WERI-Rb-1 (cell line): ENCODE measurements at regions not wholly inside any gene's neighbourhood (a gene's known extent, or its start where the extent isn't known, plus 50 kb on each side); places are given as distances from the start of the nearest gene placed in this dataset.

Source experiments
- DNase-seq: peaks from one replicate; pipeline ENCODE4 v3.0.0-alpha.2; 2020
- H3K27ac ChIP-seq: fragments of 250-450 bp; sonication (Bioruptor Pico); 2 replicates; pipeline ENCODE4 v1.5.1; 2020; ENCODE audit warnings: mild to moderate bottlenecking, moderate library complexity
- H3K27me3 ChIP-seq: fragments of 250-450 bp; sonication (Bioruptor Pico); 2 replicates; pipeline ENCODE4 v1.5.1; 2021; ENCODE audit warnings: mild to moderate bottlenecking, low read depth, moderate library complexity; ENCODE audit not compliant: insufficient read depth, severe bottlenecking
- H3K36me3 ChIP-seq: fragments of 250-450 bp; sonication (Bioruptor Pico); 2 replicates; pipeline ENCODE4 v1.5.1; 2020; ENCODE audit warnings: mild to moderate bottlenecking, moderate library complexity
- H3K4me3 ChIP-seq: 2 replicates; pipeline ENCODE4 v1.5.1; 2011; ENCODE audit warnings: low read depth, mild to moderate bottlenecking, control low read depth, low read length
- H3K9me3 ChIP-seq: fragments of 250-450 bp; sonication (Bioruptor Pico); 2 replicates; pipeline ENCODE4 v1.5.1; 2021; ENCODE audit warnings: mild to moderate bottlenecking, moderate library complexity; ENCODE audit not compliant: severe bottlenecking
- CTCF ChIP-seq: IDR thresholded peaks from 2 replicates; pipeline ENCODE4 v1.5.1; 2011; ENCODE audit warnings: low read depth, mild to moderate bottlenecking, control low read depth, inconsistent platforms, low read length

DNA sequence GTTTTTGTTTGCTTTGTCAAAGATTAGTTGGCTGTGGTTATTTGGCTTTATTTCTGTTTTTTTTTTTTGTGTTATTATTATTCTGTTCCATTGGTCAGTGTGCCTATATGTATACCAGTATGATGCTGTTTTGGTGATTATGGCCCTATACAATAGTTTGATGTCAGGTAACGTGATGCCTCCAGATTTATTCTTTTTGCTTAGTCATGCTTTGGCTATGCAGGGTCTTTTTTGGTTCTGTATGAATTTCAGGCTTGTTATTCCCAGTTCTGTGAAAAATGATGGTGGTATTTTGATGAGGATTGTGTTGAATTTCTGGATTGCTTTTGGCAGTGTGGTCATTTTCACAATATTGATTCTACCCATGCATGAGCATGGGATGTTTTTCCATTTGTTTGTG, 312.8 kb downstream of the TAF11L14 start:
- H3K36me3 ChIP-seq = no peaks in the 10 kb centered on the region
- no peak overlapping the region for H3K27ac ChIP-seq
- no peaks in the 10 kb centered on the region for H3K9me3 ChIP-seq
- DNase-seq = no peak
- H3K4me3 ChIP-seq = no peak overlapping the region
- no peaks in the 10 kb centered on the region for H3K27me3 ChIP-seq
- TF ChIP-seq CTCF = no peak

GRCh38 chr5:17951392-17952169, 317.3 kb downstream of the TAF11L14 start:
- no peak overlapping the region for H3K27ac ChIP-seq
- H3K27me3 ChIP-seq = no peaks in the 10 kb centered on the region
- TF ChIP-seq CTCF = peak; percentile 43
- H3K9me3 ChIP-seq = no peaks in the 10 kb centered on the region
- H3K36me3 ChIP-seq = no peaks in the 10 kb centered on the region
- H3K4me3 ChIP-seq = no peak overlapping the region
- DNase-seq = peak; percentile 61

DNA sequence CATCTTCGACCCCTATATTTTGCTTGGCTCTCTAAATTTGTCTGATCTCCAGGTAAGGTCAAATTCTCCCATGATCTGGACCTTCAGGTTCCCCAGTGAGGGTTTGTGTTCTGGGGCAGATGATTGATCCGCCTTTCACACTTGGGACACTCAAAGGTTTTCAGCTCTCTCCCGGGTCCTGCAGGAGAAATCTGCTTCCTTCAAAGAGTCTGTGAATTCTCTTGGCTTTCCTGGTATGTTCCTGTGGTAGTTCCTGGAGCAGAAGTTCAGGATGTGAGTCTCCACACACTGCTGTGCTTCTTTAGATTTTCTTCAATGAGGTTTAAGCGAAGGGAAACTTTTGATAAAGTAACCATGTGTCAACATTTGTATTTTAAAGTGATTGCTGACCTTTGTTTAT, 318.0 kb downstream of the TAF11L14 start:
- DNase-seq = no peak
- Histone ChIP-seq H3K9me3 (no peaks in the 10 kb centered on the region), H3K4me3 (no peak overlapping the region), H3K27me3 (no peaks in the 10 kb centered on the region), H3K36me3 (no peaks in the 10 kb centered on the region), H3K27ac (no peak overlapping the region)
- no peak for TF ChIP-seq CTCF

DNA sequence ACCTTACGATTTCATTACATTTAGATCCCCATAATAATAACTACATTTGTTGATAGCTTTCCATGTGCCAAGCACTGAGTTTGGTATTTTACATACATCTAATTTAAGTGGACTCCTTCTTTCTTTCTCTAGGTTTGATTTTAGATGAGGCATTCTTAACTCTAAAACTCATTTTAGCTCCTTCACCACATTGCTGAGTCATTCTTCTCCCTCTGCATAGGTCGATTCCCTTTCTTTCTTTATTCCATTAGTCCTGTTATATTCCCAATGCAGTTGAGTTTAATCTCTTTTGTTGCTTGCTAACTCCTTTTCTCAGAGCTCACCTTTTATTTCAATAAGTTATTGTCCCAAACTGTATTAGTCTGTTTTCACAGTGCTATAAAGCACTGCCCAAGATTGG, 329.8 kb downstream of the TAF11L14 start:
- H3K9me3 ChIP-seq = no peaks in the 10 kb centered on the region
- H3K27me3 ChIP-seq = no peaks in the 10 kb centered on the region
- no peak overlapping the region for H3K27ac ChIP-seq
- H3K4me3 ChIP-seq = no peak overlapping the region
- no peaks in the 10 kb centered on the region for H3K36me3 ChIP-seq
- TF ChIP-seq CTCF = no peak
- no peak for DNase-seq

- Histone ChIP-seq H3K4me3 (no peak overlapping the region), H3K27ac (no peak overlapping the region), H3K36me3 (no peaks in the 10 kb centered on the region), H3K27me3 (no peaks in the 10 kb centered on the region), H3K9me3 (no peaks in the 10 kb centered on the region)
- DNase-seq = no peak
- no peak for TF ChIP-seq CTCF
Observed at GRCh38 chr5:17966640-17967402, 332.6 kb downstream of the TAF11L14 start.
